Spleen (tissue), 7 donors: ENCODE measurements at regions not wholly inside any gene's neighbourhood (a gene's known extent, or its start where the extent isn't known, plus 50 kb on each side); places are given as distances from the start of the nearest gene placed in this dataset.

ENCODE experiments used
- CTCF ChIP-seq, 11 experiments: fragments of 200-600 bp in 7 of 11; fragments of 450-650 bp in 4 of 11; sonication (generic) in 4 of 11; IDR thresholded peaks in 8 of 11; conservative IDR thresholded peaks in 3 of 11; 1 replicate in 7 of 11; 2 replicates in 4 of 11; pipeline versions ENCODE4 v1.4.0 to v1.8.0; 2016 to 2021; ENCODE audit warnings: antibody characterized with exemption in 11 of 11, inconsistent platforms in 4 of 11, mild to moderate bottlenecking in 1 of 11
- POLR2AphosphoS5 ChIP-seq, 3 donors: sonication (generic); formaldehyde crosslinking; IDR thresholded peaks; one replicate each; pipeline ENCODE4 v1.5.1; 2017; ENCODE audit warnings: antibody characterized with exemption in 3 of 3
- donor health status: DM: no; HTN: no; CAD: no; lungs with moderate emphysema.
- donor health status: DM: no; HTN: no; CAD: no.
- donor health status: DM: no; HTN: no; CAD: no.

DNA sequence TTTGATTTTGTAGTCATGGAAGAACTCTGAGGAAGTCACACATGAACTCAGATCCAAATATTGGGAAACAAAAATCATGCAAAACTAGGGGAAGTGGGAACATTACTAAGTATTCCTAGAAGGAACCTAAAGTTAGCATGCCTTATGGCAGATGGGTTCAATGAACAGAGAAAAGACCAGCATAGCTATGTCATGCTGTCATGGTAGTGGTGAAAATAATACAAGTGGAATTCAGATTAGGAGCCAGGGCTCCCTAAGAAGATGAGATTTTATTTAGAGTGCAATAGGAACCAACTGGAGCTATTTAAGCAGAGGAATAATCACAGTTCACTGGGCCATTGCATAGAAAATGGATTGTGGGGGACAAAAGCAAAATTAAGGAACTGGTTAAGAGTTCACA is 134.0 kb downstream of the DIO2 start:
- TF ChIP-seq POLR2AphosphoS5 (IDR thresholded peaks at IDR 0.05) (no peak), CTCF (IDR thresholded peaks at IDR 0.05 in 8 of 11, conservative IDR thresholded peaks at IDR 0.05 in 3 of 11) (no peak)
